ENCODE measurements at regions not wholly inside any gene's neighbourhood (a gene's known extent, or its start where the extent isn't known, plus 50 kb on each side); places are given as distances from the start of the nearest gene placed in this dataset.

- WGBS, 2 donors: 40% methylated on average over 3 of the region's 3 CpGs
- DNase-seq: peak; percentile 14
- Histone ChIP-seq H3K27ac (no peak overlapping the region), H3K9me3 (no peaks in the 10 kb centered on the region), H3K27me3 (no peaks in the 10 kb centered on the region), H3K36me3 (ENCODE audit: low read depth, missing control alignments) (no peaks in the 10 kb centered on the region), H3K4me1 (no peaks in the 10 kb centered on the region), H3K4me3 (no peak overlapping the region)
- no peak for TF ChIP-seq POLR2A (IDR thresholded peaks at IDR 0.05)
- TF ChIP-seq CTCF (IDR thresholded peaks at IDR 0.05): no peak
- intact Hi-C loops (cut with DNase I; ENCODE audit: low total_unique reads): no loop called here
These were observed 187.7 kb upstream of the ATXN7L3B start for GRCh38 chr12:74349925-74350324.

- DNase-seq: peak; percentile 72
- no peaks in the 10 kb centered on the region for H3K36me3 ChIP-seq (ENCODE audit: low read depth, missing control alignments)
- TF ChIP-seq POLR2A (IDR thresholded peaks at IDR 0.05): no peak
- TF ChIP-seq CTCF (IDR thresholded peaks at IDR 0.05): peak in 1 of 3 experiments; percentile 33
- H3K27me3 ChIP-seq: no peaks in the 10 kb centered on the region
- no peaks in the 10 kb centered on the region for H3K9me3 ChIP-seq
- H3K27ac ChIP-seq: no peak overlapping the region
- intact Hi-C loops (cut with DNase I; ENCODE audit: low total_unique reads): no loop called here
- H3K4me3 ChIP-seq: no peak overlapping the region
- H3K4me1 ChIP-seq: peaks cover 6% of the 10 kb centered on the region
- whole genome bisulfite sequencing, 2 donors: 47 to 58% methylated on average over 6 of the region's 6 CpGs
These were observed 172.3 kb upstream of the ATXN7L3B start for GRCh38 chr12:74365178-74365964.

- no peaks in the 10 kb centered on the region for H3K27me3 ChIP-seq
- H3K27ac ChIP-seq: no peak overlapping the region
- intact Hi-C loops (cut with DNase I; ENCODE audit: low total_unique reads): no loop called here
- peaks cover under 1% of the 10 kb centered on the region for H3K4me1 ChIP-seq
- H3K36me3 ChIP-seq (ENCODE audit: low read depth, missing control alignments): no peaks in the 10 kb centered on the region
- DNase-seq: no peak
- no peaks in the 10 kb centered on the region for H3K9me3 ChIP-seq
- WGBS, 2 donors: 70% methylated on average over 2 of the region's 2 CpGs
- no peak for TF ChIP-seq CTCF (IDR thresholded peaks at IDR 0.05)
- no peak for TF ChIP-seq POLR2A (IDR thresholded peaks at IDR 0.05)
- no peak overlapping the region for H3K4me3 ChIP-seq
These were observed 166.9 kb upstream of the ATXN7L3B start for GRCh38 chr12:74370608-74371216.

GRCh38 chr12:74379114-74379513 lies 158.5 kb upstream of the ATXN7L3B start:
- Histone ChIP-seq H3K36me3 (ENCODE audit: low read depth, missing control alignments) (no peaks in the 10 kb centered on the region), H3K4me1 (no peaks in the 10 kb centered on the region), H3K27ac (no peak overlapping the region), H3K4me3 (no peak overlapping the region), H3K9me3 (no peaks in the 10 kb centered on the region), H3K27me3 (no peaks in the 10 kb centered on the region)
- no peak for DNase-seq
- TF ChIP-seq POLR2A (IDR thresholded peaks at IDR 0.05): no peak
- TF ChIP-seq CTCF (IDR thresholded peaks at IDR 0.05): no peak
- WGBS, 2 donors: 87 to 91% methylated on average over 5 of the region's 5 CpGs
- intact Hi-C loops (cut with DNase I; ENCODE audit: low total_unique reads): no loop called here

Data from testis (tissue), 2 donors.